HT1080 (cell line): ENCODE measurements at regions not wholly inside any gene's neighbourhood (a gene's known extent, or its start where the extent isn't known, plus 50 kb on each side); places are given as distances from the start of the nearest gene placed in this dataset.

Experiments used
- DNase-seq: peaks from one replicate; pipeline ENCODE4 v3.0.0-alpha.2; 2015; ENCODE audit warnings: low read depth

- no peak for DNase-seq
These were observed 389.7 kb downstream of the LMO4 start for GRCh38 chr1:87718241-87718950.

- DNase-seq, result no peak
These were observed 391.0 kb downstream of the LMO4 start for GRCh38 chr1:87719658-87720057.

- no peak for DNase-seq
These were observed 391.9 kb downstream of the LMO4 start for GRCh38 chr1:87720561-87720960.

- DNase-seq, result no peak
These were observed 394.5 kb downstream of the LMO4 start for GRCh38 chr1:87723193-87723592.

GRCh38 chr1:87728169-87728568, 399.5 kb downstream of the LMO4 start:
- no peak for DNase-seq

- DNase-seq, result no peak
These were observed 401.9 kb downstream of the LMO4 start for GRCh38 chr1:87730274-87731216.

- no peak for DNase-seq
These were observed 404.7 kb downstream of the LMO4 start for GRCh38 chr1:87733386-87733785.

- no peak for DNase-seq
These were observed 407.1 kb downstream of the LMO4 start for GRCh38 chr1:87735750-87736149.

GRCh38 chr1:87739141-87739540, 410.5 kb downstream of the LMO4 start:
- DNase-seq, result no peak

- DNase-seq, result no peak
These were observed 411.0 kb downstream of the LMO4 start for GRCh38 chr1:87739704-87740103.

- DNase-seq, result no peak
These were observed 414.6 kb downstream of the LMO4 start for GRCh38 chr1:87743256-87743655.

- no peak for DNase-seq
These were observed 415.4 kb downstream of the LMO4 start for GRCh38 chr1:87744056-87744455.

GRCh38 chr1:87744763-87745162, 416.1 kb downstream of the LMO4 start:
- DNase-seq, result no peak

GRCh38 chr1:87753366-87753765, 424.7 kb downstream of the LMO4 start:
- DNase-seq, result no peak

GRCh38 chr1:87754139-87754538, 425.5 kb downstream of the LMO4 start:
- no peak for DNase-seq

GRCh38 chr1:87757676-87758075, 429.0 kb downstream of the LMO4 start:
- no peak for DNase-seq

- no peak for DNase-seq
These were observed 430.9 kb downstream of the LMO4 start for GRCh38 chr1:87759421-87760087.

GRCh38 chr1:87760155-87760554, 431.5 kb downstream of the LMO4 start:
- no peak for DNase-seq

- no peak for DNase-seq
These were observed 432.0 kb downstream of the LMO4 start for GRCh38 chr1:87760654-87761053.

- no peak for DNase-seq
These were observed 434.8 kb downstream of the LMO4 start for GRCh38 chr1:87763483-87763882.

GRCh38 chr1:87765057-87765680, 436.5 kb downstream of the LMO4 start:
- DNase-seq, result no peak

GRCh38 chr1:87765681-87766070, 437.0 kb downstream of the LMO4 start:
- peak; percentile 41 for DNase-seq
